ENCODE measurements at regions not wholly inside any gene's neighbourhood (a gene's known extent, or its start where the extent isn't known, plus 50 kb on each side); places are given as distances from the start of the nearest gene placed in this dataset.
"Not testable (repeated sequence)": the region's sequence is repeated elsewhere in the genome, so short reads cannot be mapped to it uniquely, and the experiment has no call there.

DNA sequence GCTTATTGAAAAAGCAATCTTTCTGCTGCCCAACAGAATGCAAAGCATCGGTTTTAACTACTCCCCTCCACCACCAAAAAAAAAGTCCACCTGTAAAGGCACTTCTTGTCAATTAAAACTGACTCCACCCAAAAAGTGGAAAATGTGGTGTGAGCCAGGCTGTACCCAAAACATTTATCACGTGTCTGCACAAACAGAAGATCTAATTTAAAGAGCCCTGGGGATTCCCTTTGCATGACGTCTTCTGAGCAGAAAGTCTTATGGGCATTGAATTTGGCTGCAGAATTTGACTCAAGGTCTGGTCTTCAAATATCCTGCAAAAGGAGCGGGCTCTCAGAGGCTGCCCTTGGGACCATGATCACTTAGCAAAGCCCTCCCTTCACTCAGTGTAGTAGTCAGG, 358.3 kb upstream of the KLHL29 start:
- DNase-seq (ENCODE audit: low read depth) = no peak

DNA sequence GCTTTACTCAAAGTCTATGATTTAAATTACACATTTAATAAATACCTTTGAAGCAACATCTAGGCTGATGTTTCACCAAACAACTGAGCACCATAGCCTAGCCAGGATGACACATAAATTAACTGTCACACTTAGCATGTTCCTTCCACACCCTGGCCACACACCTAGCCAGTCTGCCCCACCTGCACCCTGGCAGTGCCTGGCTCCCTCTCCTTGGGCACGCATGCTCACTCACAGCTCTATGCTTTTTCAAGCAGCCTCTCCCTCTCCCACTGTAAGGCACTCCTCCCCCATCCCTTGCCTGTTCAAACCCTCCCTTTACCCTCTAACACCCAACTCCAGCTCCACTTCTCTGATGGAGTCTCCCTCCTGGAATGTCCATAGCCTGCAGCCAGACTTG, 357.6 kb upstream of the KLHL29 start:
- no peak for DNase-seq (ENCODE audit: low read depth)

DNA sequence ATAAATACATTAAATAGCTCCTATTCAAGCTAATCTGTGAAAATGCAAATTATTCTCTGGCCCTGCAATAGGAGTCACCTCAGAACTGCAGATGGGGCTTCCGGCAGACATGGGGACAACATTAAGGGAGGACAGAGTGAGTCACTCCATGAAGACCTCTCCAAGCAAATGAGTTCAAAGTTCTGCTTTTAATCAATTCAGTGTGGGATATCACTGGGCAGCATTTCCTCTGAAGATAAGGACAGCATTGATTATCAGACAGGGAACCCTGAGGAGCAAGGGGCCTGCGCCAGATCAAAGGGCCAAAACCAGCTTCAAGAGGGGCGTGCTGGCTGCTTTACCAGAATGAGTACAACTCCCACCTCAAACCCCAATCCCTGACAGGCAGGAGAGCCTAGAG, 356.9 kb upstream of the KLHL29 start:
- no peak for DNase-seq (ENCODE audit: low read depth)

DNA sequence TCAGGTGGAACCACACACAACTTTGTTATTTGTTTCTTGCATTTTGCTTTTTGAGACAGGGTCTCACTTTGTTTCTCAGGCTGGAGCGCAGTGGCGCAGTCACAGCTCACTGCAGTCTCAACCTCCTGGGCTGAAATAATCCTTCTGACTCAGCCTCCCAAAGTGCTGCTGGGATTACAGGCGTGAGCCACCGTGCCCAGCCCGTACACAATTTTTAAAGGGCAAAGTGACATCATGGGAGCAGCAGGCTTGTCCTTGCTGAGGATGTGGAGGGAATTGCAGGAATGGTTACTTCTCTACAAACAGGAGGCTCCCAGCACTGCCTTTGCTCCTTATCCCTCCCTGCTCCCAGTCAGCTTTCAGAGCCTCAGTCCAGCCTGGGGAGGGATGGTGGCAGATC, 355.9 kb upstream of the KLHL29 start:
- no peak for DNase-seq (ENCODE audit: low read depth)

DNA sequence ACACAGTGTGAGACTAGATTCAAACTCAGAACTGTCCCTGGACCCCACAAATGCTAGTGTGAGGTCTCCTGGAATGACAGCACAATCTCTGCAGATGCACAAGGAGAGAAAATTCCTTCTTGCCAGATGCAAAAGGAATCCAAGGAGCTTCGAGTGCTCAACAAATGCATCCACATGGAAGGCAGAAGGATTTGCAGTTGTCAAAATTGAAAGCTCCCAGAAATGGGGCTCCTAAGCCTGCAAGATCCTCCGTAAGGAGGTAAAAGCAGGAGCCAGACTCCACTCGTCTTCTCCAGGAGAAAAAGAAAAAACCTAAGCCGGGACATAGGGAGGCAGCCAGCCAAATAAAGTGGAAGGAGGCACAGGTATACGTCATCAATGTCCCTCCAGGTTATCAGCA, 355.0 kb upstream of the KLHL29 start:
- DNase-seq (ENCODE audit: low read depth) = no peak

DNA sequence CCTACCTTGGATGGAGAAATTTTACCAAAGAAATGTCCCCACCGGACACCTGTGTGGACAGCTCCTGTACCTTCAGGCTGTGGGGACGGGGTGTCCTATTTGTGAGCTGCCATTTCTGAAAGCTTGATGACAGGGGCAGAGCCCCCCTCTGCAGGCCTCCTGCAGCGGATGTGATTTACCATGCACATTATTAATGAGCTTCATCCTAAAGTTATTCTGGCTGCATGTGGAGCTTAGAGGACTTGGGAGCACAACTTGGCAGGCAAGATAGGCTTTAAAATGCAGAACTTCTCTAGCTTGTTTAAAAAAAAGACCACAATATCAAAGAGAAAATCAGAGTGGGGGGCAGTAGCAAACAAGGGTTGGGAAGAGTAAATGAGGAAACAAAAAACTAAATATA, 350.0 kb upstream of the KLHL29 start:
- no peak for DNase-seq (ENCODE audit: low read depth)

DNA sequence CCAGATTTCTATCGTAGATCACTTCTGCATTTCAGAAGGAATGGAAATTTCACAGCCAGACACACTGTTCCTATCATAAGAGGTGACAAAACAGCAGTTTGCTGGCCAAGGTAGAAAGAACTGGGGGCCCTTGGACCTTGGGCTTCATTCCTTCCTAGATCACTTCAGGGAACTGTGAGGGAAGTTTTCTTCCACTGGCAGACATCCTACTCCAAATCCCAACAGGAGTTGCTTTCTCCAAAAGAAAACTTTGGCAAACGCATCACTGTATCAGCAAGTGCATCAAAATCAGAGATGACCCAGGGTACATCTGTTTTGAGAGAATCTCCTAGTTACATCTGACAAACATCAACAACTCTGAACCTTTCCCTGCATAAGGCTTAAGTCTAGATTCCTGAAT, 348.4 kb upstream of the KLHL29 start:
- DNase-seq (ENCODE audit: low read depth) = no peak

DNA sequence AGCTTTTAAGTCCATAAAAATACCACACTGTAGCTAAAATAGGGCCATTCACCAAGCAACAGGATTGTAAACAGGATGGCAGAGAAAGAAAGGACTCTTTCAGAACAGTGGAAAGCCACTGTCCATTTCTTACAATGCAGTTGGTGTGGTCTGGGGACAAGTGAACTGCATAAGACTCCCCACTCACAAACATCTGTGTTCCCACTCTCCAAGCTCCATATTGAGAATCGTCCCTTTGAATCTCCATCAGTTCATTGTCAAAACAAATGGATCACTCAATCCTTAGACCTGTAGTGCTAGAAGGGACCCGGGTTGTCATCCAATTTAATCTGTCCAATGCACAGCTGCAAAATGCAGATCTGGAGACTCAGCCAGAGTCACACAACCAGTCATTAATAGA, 347.4 kb upstream of the KLHL29 start:
- no peak for DNase-seq (ENCODE audit: low read depth)

DNA sequence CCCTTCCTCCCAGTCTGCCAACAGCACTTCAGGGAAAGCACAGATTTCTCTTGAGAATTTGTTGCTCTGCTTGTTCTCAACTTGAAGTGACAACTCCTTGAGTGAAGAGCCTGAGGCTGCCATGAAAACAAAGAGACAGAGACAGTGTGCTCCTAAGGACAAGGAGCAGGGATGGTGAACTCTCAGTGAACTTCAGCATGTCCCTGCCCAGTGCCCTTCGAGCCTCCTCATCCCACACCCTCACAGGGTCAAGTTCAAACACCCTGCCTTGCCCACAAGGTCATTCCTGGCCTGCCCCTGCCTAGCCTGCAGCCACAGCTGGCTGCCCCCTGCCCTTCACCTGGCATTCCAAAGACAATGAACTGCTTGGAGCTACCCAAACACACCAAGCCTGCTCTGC, 343.5 kb upstream of the KLHL29 start:
- no peak for DNase-seq (ENCODE audit: low read depth)

DNA sequence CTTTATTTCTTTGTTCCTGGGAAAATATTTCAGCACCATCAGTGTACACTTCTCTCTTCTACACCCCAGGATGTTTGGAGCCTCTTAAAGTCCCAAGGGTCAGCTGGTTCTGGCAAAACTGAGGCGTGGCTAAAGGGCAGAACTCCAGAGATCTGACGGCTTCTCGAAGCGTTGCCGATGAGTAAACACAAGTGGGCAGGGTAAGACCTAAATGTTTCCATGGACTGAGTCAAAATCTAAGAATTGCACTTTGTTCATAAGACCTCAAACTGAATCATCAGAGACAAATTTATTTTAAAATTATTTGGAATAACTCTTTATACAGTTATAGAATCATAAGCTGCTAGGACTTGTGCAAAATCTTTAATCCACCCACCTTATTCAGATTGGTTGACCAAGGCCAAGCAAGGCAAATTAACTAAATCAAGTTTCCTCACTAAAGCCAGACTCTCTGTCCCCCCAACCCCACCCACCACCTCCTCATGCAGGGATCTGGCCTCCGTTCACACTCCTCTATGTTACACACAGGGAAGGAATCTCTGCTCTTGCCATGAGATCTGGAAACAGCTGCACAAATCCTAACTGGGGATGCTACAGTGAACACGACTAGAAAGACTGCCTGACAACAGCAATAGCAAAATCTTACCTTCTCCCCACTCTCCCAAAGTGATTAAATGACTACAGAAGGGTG, 342.6 kb upstream of the KLHL29 start:
- DNase-seq (ENCODE audit: low read depth) = no peak

DNA sequence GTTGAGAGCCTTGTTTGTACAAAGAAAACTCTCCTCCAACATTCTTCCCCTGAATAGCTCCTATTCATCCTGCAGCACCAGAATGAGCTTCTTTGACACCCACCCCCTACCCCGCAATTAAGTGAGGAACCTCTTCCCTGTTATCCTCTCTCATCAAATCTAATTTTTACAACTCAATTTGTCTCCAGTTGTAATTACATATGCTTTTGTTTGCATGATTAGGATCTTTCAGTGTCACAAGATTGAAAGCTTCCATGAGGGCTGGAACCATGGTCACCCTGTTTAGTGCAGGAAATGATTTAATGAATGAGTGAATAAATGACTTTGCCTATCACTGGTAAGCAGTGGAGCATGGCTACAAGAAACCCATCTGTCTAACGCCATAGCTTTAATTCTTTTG, 334.6 kb upstream of the KLHL29 start:
- no peak for DNase-seq (ENCODE audit: low read depth)

DNA sequence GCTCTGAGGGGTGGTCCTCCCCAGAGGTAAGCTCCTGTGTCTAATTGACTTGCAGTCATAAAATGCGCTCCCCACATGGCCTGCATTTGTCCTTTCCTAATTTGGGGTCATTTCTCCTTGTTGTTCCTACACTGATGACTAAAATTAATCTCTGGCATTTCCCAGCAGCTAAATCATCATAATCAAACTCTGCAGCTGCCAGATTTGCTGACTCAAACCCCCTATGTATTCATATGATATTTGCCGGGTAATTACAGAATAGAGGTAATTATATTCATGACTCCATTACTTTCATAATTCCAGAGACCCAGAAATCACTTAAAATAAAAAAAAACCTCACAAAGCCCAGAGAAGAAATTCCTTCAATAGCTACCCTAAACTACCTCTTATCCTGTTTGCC, 331.4 kb upstream of the KLHL29 start:
- no peak for DNase-seq (ENCODE audit: low read depth)

DNA sequence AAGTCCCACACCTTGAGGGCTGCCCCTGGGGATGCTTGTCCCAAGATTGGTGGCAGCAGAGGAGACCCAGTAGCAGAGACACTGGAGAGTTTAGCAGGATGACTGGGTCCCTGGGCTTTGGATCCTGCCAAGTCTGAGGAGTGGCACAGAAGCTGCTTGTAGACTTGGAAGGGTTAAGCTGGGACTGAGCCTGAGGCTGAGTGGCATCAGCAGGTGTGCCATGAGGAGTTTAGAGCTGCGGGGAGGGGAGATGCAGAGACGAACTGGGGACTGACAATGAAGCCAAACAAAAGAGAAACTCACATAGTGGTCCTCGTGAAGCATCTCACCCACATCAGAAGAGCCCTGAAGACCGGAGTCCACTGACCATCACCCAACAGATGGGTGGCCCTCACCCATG, 329.7 kb upstream of the KLHL29 start:
- no peak for DNase-seq (ENCODE audit: low read depth)

DNA sequence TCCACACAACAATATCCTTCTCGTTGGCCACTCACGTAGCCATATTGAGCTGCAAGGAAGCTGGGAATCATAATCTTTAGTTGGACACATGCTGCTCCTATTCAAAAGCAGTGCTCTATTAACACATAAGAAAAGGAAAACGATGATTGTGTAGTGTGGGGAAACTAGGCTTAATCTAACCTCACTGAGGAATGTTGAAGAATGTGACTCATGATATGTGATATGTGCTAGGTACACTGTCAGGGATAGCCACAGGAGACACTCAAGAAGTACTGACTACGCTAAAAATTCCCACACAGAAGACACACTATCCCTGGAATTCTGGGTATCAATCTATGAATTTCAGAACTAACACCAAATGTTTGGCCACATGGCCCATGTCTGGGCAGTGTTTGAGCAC, 328.1 kb upstream of the KLHL29 start:
- not testable (repeated sequence) for DNase-seq (ENCODE audit: low read depth)

DNA sequence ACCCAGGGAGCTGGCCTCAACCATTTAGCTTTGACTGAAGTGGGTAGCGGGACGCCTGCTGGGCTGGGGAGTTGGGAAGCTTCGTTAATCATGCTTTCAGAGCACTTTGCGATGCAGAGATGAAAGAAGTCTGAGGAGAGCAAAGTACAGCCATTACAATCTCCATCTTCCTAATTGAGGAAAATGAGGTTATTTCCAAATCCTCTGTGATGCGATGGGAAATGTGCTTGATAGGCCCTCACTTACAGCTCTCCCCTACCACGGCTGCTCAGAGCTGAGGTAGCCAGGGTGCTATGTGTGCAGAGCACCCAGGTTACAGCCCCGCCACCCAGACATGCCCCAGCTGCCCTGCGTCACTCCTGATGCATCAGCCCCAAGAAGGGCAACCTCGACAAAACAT, 326.5 kb upstream of the KLHL29 start:
- DNase-seq (ENCODE audit: low read depth) = no peak

DNA sequence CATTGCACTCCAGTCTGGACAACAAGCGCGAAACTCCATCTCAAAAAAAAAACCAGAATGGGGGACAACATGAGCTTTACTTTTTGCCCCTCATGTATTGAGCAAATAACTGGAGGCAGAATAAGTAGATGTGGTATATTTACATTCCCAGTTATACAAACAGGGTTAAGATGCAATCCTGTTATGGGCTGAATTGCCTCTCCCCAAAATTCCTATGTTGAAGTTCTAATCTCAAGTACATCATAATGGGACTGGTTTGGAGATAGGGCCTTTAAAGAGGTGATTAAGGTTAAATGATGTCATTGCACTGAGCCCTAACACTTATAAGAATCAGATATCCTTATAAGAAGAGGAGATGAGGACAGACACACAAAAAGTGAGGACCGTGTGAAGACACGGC, 319.8 kb upstream of the KLHL29 start:
- DNase-seq (ENCODE audit: low read depth) = no peak

DNA sequence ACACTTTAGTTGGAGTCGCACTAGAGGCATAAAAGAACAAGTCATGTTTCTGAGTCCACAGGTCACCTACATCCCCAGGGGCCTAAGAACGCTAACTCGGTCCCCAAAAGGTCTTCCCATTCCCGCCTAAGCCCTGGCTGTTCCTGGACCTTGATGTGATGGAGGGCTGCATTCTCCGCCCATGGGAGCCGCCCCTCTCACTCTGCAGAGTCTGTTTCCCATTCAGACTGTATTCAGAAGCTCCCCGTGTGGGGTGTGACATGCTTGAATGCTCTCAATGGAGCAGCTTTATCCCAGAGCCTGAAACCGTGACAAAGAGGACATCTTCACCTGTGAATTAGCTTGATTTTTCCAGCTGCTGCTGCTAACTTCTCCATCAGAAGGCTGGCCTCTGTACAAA, 319.0 kb upstream of the KLHL29 start:
- DNase-seq (ENCODE audit: low read depth) = no peak

DNA sequence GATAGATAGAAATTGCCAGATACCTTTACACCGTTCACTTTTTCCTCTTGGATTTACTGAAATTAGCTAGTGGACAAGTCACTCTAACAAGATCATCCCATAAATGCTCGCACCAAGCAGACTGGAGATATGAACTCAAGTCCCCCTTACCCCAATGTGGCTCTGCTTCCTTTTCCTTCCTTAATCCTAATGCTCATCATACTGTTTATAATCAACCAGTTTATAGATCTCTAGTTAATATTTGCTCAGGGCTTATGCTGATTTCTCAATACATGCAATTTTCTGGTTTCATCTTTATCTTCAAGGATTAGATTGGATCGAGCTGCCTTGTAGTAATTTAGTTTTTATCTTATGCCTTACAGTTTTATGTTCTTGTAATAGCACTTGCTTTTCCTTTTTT, 318.3 kb upstream of the KLHL29 start:
- no peak for DNase-seq (ENCODE audit: low read depth)

DNA sequence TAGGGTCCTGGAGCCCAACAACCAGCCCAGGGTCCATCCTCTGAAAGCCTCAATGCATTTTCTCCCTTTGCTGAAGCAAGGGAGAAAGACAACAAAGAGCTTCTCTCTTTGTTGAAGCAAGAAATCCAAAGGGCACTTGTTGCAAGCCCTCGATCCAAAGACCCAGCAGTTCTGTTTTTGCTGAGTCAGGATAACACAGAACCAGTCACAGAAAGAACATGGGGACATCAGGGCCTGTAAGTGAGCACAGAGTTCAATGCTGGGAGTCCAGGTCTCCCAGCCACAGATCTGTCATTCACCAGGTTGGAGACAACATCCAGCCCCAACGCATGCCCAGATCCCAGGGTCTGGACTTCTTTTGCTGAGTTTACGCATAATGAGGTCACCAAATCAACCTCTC, 315.8 kb upstream of the KLHL29 start:
- DNase-seq (ENCODE audit: low read depth) = no peak

DNA sequence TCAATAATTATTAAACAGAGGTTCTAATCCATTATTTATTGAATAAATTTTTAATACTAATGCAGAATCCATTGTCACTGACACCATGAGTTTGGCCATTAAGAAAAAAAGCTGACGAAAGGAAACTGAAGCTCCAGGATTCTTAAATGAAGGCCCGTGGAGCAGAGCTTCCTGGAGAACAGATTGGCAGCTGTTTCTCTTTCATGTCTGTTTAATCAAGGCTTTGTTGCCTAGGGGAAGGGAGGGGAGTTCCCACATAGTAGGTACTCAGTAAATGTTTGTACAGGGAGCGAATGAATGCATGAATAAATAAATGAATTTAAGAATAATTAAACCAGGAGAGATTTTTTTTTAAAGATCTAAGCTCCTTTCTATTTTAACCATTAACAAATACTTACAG, 315.1 kb upstream of the KLHL29 start:
- DNase-seq (ENCODE audit: low read depth) = no peak

DNA sequence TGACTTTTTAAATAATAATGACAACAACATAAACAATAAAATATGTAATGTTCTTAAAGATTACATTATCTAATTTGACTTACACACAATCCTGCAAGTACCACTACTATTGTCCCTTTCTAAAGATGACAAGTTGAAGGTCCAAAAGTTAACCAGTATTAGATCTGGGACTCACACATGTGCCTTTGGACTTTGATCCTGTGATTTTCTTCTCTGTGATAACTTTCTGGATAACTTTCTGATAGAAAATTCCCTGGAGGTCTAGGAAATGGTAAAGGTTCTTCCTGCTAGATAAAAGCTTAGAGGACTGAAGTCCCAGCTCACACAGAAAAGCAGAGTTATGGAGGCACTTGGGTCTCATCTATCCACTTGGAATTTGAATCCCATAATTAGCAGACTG, 311.9 kb upstream of the KLHL29 start:
- no peak for DNase-seq (ENCODE audit: low read depth)

DNA sequence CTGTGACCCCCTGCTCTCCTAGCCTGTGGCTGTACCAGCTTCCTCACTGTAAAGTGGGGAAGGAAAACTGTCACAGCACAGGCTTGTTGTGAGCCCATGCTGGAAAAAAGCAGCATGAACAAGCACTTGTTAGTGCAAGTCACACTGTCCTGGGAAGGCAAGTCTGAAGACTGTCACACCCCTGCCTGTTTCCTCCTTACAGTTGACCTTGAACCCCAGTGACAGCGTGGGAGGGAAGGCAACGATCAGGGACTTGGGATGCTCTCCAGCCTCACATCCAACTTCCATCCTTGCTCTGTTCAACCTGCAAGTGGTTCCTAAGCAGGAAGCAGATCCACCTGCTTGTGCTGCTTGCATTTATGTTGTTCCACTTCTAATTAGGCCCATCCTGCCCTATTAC, 311.3 kb upstream of the KLHL29 start:
- DNase-seq (ENCODE audit: low read depth) = no peak

DNA sequence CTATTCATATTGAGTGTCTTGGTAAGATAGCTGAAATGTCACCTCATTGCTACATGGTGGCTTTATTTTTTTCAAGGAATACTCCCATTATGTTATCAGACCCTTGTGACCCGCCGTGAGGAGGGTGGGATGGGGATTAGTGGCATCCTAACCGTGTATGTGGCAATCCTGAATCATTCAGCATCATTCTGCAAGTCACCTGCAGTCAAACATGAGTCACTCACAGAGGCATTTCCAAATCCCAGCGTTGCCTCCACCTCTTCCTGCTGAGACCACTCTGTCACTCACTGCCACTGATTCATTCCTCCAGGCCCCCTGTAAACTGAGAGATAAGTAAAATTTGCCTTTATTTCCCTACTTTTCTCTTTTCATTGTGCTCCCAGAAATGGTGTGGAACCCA, 307.4 kb upstream of the KLHL29 start:
- no peak for DNase-seq (ENCODE audit: low read depth)

DNA sequence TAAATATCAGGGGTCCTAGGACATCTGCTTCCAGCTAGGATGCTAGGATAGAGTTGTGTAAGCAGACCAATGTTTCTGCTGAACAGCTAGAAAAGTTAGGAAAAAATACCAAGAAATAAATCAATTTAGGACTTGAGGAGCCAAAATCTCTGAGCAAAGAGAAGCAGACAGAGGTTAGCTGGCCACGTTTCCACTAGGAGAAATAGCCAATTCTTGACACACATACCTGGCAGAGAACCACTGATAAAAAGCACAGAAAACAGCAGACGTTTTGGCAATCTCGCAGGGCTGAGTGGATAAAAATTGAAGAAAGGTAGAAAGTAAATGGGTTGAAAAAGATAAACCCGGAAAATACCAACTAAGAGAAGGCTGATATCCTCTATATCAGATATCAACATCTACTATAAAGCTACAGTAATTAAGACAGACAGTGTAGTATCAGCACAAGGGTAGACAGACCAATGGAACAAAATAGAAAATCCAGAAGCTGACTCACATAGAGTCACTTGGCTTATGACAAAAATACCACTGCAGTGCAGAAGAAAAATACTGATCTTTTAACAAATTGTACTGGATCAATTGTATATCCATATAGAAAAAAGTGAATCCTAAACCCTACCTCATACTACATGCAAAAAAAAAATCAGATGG, 306.1 kb upstream of the KLHL29 start:
- no peak for DNase-seq (ENCODE audit: low read depth)

All from stimulated activated CD8-positive, alpha-beta memory T cell treated with anti-CD3 and anti-CD28 coated beads, Interleukin-12 subunit alpha, Interleukin-12 subunit beta, amount 100 ng/mL, for 1 hour (primary cell).